Osteocyte (in vitro differentiated cells): ENCODE measurements at regions not wholly inside any gene's neighbourhood (a gene's known extent, or its start where the extent isn't known, plus 50 kb on each side); places are given as distances from the start of the nearest gene placed in this dataset.

Experiments used
- DNase-seq: peaks from one replicate; pipeline ENCODE4 v3.0.0; 2021; ENCODE audit warnings: mixed read lengths; ENCODE audit not compliant: unreplicated experiment; ENCODE audit errors: extremely low spot score
- H3K27ac Mint-ChIP-seq: one replicate; pipeline ENCODE4 v1.8.0; 2021; ENCODE audit warnings: mild to moderate bottlenecking, mixed read lengths; ENCODE audit not compliant: unreplicated experiment
- H3K27me3 Mint-ChIP-seq: one replicate; pipeline ENCODE4 v1.8.0; 2021; ENCODE audit warnings: mixed read lengths; ENCODE audit not compliant: unreplicated experiment
- H3K36me3 Mint-ChIP-seq: one replicate; pipeline ENCODE4 v1.8.0; 2021; ENCODE audit warnings: mixed read lengths; ENCODE audit not compliant: unreplicated experiment
- H3K4me1 Mint-ChIP-seq: one replicate; pipeline ENCODE4 v1.8.0; 2021; ENCODE audit warnings: mixed read lengths; ENCODE audit not compliant: unreplicated experiment
- H3K4me3 Mint-ChIP-seq: one replicate; pipeline ENCODE4 v1.8.0; 2021; ENCODE audit warnings: mild to moderate bottlenecking, moderate library complexity, mixed read lengths; ENCODE audit not compliant: unreplicated experiment
- H3K9me3 Mint-ChIP-seq: one replicate; pipeline ENCODE4 v1.8.0; 2021; ENCODE audit warnings: mixed read lengths; ENCODE audit not compliant: unreplicated experiment
- CTCF ChIP-seq: fragments of 200-600 bp; sonication (generic); IDR thresholded peaks from 2 replicates; pipeline ENCODE4 v1.5.0; 2021; ENCODE audit warnings: antibody characterized with exemption, mild to moderate bottlenecking, moderate library complexity

- H3K27me3 Mint-ChIP-seq = no peaks in the 10 kb centered on the region
- no peak overlapping the region for H3K27ac Mint-ChIP-seq
- H3K4me1 Mint-ChIP-seq = peaks cover 55% of the 10 kb centered on the region
- H3K9me3 Mint-ChIP-seq = no peaks in the 10 kb centered on the region
- no peaks in the 10 kb centered on the region for H3K36me3 Mint-ChIP-seq
- TF ChIP-seq CTCF = no peak
- no peak for DNase-seq
- H3K4me3 Mint-ChIP-seq = no peak overlapping the region
Measured at GRCh38 chr5:53357439-53357838, 123.0 kb upstream of the FST start.

- Mint-ChIP-seq H3K4me3 (no peak overlapping the region), H3K36me3 (no peaks in the 10 kb centered on the region), H3K4me1 (peaks cover 69% of the 10 kb centered on the region)
Measured at GRCh38 chr5:53358794-53359193, 121.6 kb upstream of the FST start.

GRCh38 chr5:53359916-53360517, 120.4 kb upstream of the FST start:
- Mint-ChIP-seq H3K4me3 (no peak overlapping the region), H3K9me3 (no peaks in the 10 kb centered on the region), H3K36me3 (no peaks in the 10 kb centered on the region), H3K27me3 (no peaks in the 10 kb centered on the region), H3K4me1 (peaks cover 69% of the 10 kb centered on the region), H3K27ac (peak overlapping the region; percentile 90)
- no peak for DNase-seq
- TF ChIP-seq CTCF = no peak

More at GRCh38 chr5:53358794-53359193, 121.6 kb upstream of the FST start:
- peak overlapping the region; percentile 90 for H3K27ac Mint-ChIP-seq
- no peak for TF ChIP-seq CTCF
- no peaks in the 10 kb centered on the region for H3K9me3 Mint-ChIP-seq
- no peaks in the 10 kb centered on the region for H3K27me3 Mint-ChIP-seq
- no peak for DNase-seq

GRCh38 chr5:53360811-53361210, 119.6 kb upstream of the FST start:
- DNase-seq = no peak
- peak overlapping the region; percentile 90 for H3K27ac Mint-ChIP-seq
- H3K36me3 Mint-ChIP-seq = no peaks in the 10 kb centered on the region
- no peak for TF ChIP-seq CTCF
- no peak overlapping the region for H3K4me3 Mint-ChIP-seq
- H3K9me3 Mint-ChIP-seq = no peaks in the 10 kb centered on the region
- no peaks in the 10 kb centered on the region for H3K27me3 Mint-ChIP-seq
- peaks cover 62% of the 10 kb centered on the region for H3K4me1 Mint-ChIP-seq

GRCh38 chr5:53361708-53362107, 118.7 kb upstream of the FST start:
- Mint-ChIP-seq H3K27ac (peak overlapping the region; percentile 90), H3K4me1 (peaks cover 57% of the 10 kb centered on the region), H3K36me3 (no peaks in the 10 kb centered on the region), H3K4me3 (no peak overlapping the region), H3K27me3 (no peaks in the 10 kb centered on the region), H3K9me3 (no peaks in the 10 kb centered on the region)
- no peak for TF ChIP-seq CTCF
- no peak for DNase-seq
